AG04450 (cell line): ENCODE measurements at regions not wholly inside any gene's neighbourhood (a gene's known extent, or its start where the extent isn't known, plus 50 kb on each side); places are given as distances from the start of the nearest gene placed in this dataset.

Experiments
- CTCF ChIA-PET: fragments of 300-600, 350-600 bp; formaldehyde crosslinking; extraction: SDS; loops from one replicate; lab custom pipeline; 2022; ENCODE audit warnings: antibody characterized with exemption, inconsistent platforms; lab: Charles Lee
- POLR2A ChIA-PET: fragments of 350-600 bp; formaldehyde crosslinking; extraction: SDS; loops from one replicate; lab custom pipeline; 2021; ENCODE audit warnings: antibody characterized with exemption, inconsistent platforms; lab: Yijun Ruan, JAX
- DNase-seq: peaks from one replicate; pipeline ENCODE4 v3.0.0-alpha.2; 2011; ENCODE audit warnings: low read depth, low spot score
- H3K27ac ChIP-seq: one replicate; pipeline ENCODE4 v1.5.1; 2012; ENCODE audit warnings: low read depth, low read length, control low read depth
- H3K27me3 ChIP-seq: one replicate; pipeline ENCODE4 v1.6.0; 2012; ENCODE audit warnings: low read length; ENCODE audit not compliant: control insufficient read depth, insufficient read depth
- H3K4me3 ChIP-seq: 2 replicates; pipeline ENCODE4 v1.5.1; 2011; ENCODE audit warnings: mild to moderate bottlenecking, low read depth, low read length, control low read depth
- H3K9me3 ChIP-seq: 2 replicates; pipeline ENCODE4 v1.5.1; 2012; ENCODE audit warnings: low read length; ENCODE audit not compliant: control insufficient read depth, insufficient read depth
- TF ChIP-seq, protein P1 (sequence below): IDR thresholded peaks from 2 replicates; pipeline ENCODE4 v1.5.1; 2011; ENCODE audit warnings: low read depth, low read length, control low read depth, inconsistent platforms

DNA sequence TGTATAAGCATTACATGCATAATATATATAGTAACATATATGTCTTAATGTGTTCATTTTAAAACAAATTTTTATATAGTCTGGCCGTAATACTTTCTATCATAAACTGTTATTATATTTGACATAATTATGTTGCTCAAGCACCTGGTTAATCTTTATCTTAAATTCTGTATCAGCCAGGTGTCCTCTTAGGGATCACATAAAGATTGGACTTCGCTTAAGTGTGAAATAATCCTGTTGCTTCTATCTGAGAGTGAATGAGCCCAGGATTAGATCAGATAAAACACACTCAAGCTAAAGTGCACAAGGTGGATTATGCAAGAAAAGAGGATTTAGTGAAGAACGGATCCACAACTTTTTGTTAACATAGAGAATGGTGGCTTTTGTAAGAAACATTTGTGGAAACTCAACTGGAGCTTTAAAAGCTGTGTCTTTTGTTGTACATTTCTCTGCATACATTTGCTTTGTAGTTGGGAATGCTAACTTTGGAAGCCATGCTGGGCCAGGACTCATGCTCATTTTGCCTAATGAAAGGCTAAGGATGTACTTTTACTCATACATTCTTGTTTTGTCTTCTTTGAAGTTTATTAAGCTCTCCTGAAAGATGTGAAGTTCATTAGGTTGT, 437.8 kb downstream of the ZIC1 start:
- no peak for DNase-seq
- H3K4me3 ChIP-seq, result no peak overlapping the region
- POLR2A ChIA-PET, result no interaction called here
- no peaks in the 10 kb centered on the region for H3K9me3 ChIP-seq
- CTCF ChIA-PET, result interaction anchor here (0.9 to 1.4 kb wide), 2 partner anchors 8 to 230 kb away, joined by 3 to 4 read pairs; no protein-coding TSS in a partner anchor
- TF ChIP-seq, protein P1, sequence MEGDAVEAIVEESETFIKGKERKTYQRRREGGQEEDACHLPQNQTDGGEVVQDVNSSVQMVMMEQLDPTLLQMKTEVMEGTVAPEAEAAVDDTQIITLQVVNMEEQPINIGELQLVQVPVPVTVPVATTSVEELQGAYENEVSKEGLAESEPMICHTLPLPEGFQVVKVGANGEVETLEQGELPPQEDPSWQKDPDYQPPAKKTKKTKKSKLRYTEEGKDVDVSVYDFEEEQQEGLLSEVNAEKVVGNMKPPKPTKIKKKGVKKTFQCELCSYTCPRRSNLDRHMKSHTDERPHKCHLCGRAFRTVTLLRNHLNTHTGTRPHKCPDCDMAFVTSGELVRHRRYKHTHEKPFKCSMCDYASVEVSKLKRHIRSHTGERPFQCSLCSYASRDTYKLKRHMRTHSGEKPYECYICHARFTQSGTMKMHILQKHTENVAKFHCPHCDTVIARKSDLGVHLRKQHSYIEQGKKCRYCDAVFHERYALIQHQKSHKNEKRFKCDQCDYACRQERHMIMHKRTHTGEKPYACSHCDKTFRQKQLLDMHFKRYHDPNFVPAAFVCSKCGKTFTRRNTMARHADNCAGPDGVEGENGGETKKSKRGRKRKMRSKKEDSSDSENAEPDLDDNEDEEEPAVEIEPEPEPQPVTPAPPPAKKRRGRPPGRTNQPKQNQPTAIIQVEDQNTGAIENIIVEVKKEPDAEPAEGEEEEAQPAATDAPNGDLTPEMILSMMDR, result no peak
- no peaks in the 10 kb centered on the region for H3K27me3 ChIP-seq
- no peak overlapping the region for H3K27ac ChIP-seq

DNA sequence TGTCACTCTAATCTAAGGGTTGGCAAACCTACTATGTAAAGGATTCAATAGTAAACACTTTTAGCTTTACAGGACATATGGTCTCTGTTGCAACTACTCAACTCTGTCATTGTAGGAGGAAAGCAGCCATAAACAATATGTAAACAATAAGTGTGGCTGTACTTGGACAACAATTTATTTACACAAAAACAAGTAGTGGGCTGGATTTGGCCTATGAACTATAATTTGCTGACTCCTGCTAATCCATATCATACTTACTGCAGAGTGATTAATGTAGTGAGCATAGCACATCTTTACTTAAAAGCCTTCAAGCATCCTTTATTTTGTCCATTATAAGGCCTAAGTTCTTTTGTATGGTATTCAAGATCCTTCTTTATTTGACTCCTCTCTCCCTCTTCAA, 441.9 kb downstream of the ZIC1 start:
- ChIA-PET CTCF (no interaction called here), POLR2A (no interaction called here)
- TF ChIP-seq, protein P1, result no peak
- Histone ChIP-seq H3K27ac (no peak overlapping the region), H3K27me3 (no peaks in the 10 kb centered on the region), H3K4me3 (no peak overlapping the region), H3K9me3 (no peaks in the 10 kb centered on the region)
- DNase-seq, result no peak

DNA sequence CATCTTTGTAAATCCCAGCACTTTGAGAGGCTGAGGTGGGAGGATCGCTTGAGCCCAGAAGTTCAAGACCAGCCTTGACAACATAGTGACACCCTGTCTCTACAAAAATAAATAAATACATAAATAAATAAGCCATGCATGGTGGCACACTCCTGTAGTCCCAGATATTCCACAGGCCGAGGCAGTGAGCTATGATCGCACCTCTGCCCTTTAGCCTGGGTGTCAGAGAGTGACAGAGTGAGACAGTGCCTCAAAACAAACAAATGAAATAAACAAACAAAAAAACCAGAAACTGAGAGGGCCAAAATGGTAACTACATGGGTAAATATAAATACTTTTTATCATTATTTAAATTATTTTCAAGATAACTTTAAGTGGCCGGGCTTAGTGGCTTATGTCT, 445.4 kb downstream of the ZIC1 start:
- Histone ChIP-seq H3K9me3 (no peaks in the 10 kb centered on the region), H3K27me3 (no peaks in the 10 kb centered on the region), H3K4me3 (no peak overlapping the region), H3K27ac (no peak overlapping the region)
- ChIA-PET POLR2A (no interaction called here), CTCF (no interaction called here)
- no peak for DNase-seq
- TF ChIP-seq, protein P1, result no peak

DNA sequence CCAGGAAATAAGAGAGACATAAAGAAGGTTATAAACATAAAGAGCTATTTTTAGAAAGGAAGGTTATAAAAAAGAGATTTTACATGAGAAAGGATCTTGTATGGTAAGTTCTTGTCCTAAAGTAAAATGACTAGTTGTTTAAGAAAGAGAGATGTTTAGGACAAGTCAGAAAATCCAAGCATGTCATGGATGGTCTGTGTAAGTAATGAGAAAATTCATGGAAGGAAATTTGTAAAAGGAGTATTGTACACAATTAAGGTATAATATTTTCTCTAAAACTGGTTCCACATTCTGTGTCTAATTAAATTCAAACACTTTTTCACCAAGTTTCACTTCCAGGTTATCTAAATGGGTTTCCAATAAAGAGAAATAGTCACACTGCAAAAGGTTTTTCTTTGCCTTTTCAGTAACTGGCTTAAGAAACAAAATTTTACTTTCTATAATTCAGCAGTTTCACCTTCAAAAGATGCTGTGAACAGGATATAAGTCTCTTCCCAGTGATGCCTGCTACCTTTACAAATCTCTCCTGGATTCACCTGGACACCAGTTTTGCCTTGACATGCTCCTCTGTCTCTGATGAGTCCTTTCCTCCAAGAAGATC, 455.7 kb downstream of the ZIC1 start:
- CTCF ChIA-PET, result no interaction called here
- Histone ChIP-seq H3K9me3 (peaks cover 7% of the 10 kb centered on the region; the same call in 1 of the 2 replicates), H3K27ac (no peak overlapping the region), H3K4me3 (no peak overlapping the region), H3K27me3 (no peaks in the 10 kb centered on the region)
- POLR2A ChIA-PET, result no interaction called here
- TF ChIP-seq, protein P1, result no peak
- no peak for DNase-seq

DNA sequence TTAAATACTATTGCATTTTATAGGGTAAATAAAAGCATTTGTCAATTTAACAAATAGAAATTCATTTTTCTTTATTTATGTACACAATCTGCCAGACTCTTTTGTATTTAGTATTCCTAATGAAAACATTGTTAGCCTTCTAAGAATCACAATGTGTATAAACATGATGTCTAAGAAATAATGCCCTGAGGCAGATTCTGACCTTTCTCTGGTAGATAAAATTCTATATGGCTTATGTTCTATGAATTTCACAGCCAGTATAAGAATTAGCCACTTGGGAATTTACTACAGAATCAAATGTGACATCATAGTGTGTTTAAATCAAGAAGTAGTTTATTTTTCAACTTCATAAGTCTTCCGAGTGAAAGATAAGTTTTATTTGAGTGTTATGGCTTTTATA, 457.4 kb downstream of the ZIC1 start:
- CTCF ChIA-PET, result no interaction called here
- H3K27ac ChIP-seq, result no peak overlapping the region
- peaks cover 7% of the 10 kb centered on the region; the same call in 1 of the 2 replicates for H3K9me3 ChIP-seq
- H3K4me3 ChIP-seq, result no peak overlapping the region
- no peaks in the 10 kb centered on the region for H3K27me3 ChIP-seq
- POLR2A ChIA-PET, result no interaction called here
- TF ChIP-seq, protein P1, result no peak
- no peak for DNase-seq
